ENCODE measurements at regions not wholly inside any gene's neighbourhood (a gene's known extent, or its start where the extent isn't known, plus 50 kb on each side); places are given as distances from the start of the nearest gene placed in this dataset.

DNA sequence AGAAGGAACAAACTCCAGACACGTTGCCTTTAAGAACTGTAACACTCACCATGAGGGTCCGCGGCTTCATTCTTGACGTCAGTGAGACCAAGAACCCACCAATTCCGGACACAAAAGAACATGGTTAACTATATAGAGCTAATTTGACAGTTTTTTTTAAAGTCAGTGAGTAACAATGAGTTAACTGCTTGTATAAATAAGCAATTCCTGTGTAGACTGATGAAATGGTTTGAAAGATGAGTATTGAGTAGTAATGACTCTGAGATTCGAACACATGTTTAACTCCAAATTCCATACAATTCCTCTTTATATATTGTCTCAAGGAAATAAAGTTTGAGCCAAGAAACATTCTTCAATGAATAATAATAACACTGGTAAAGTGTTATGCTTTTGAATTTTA, 478.0 kb downstream of the MMUT start:
- TF ChIP-seq, protein P1, sequence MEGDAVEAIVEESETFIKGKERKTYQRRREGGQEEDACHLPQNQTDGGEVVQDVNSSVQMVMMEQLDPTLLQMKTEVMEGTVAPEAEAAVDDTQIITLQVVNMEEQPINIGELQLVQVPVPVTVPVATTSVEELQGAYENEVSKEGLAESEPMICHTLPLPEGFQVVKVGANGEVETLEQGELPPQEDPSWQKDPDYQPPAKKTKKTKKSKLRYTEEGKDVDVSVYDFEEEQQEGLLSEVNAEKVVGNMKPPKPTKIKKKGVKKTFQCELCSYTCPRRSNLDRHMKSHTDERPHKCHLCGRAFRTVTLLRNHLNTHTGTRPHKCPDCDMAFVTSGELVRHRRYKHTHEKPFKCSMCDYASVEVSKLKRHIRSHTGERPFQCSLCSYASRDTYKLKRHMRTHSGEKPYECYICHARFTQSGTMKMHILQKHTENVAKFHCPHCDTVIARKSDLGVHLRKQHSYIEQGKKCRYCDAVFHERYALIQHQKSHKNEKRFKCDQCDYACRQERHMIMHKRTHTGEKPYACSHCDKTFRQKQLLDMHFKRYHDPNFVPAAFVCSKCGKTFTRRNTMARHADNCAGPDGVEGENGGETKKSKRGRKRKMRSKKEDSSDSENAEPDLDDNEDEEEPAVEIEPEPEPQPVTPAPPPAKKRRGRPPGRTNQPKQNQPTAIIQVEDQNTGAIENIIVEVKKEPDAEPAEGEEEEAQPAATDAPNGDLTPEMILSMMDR (IDR thresholded peaks at IDR 0.05; ENCODE audit: low read depth, low read length), result no peak
- TF ChIP-seq POLR2A (IDR thresholded peaks at IDR 0.05; ENCODE audit: extremely low read depth, insufficient read length), result no peak

All from NB4 (cell line).